MG63 (cell line): ENCODE measurements at regions not wholly inside any gene's neighbourhood (a gene's known extent, or its start where the extent isn't known, plus 50 kb on each side); places are given as distances from the start of the nearest gene placed in this dataset.
"Not testable (repeated sequence)": the region's sequence is repeated elsewhere in the genome, so short reads cannot be mapped to it uniquely, and the experiment has no call there.

Experiments
- DNase-seq: peaks from one replicate; pipeline ENCODE4 v3.0.0-alpha.2; 2020
- H3K27me3 ChIP-seq: fragments of 250-450 bp; sonication (Bioruptor Pico); 2 replicates; pipeline ENCODE4 v1.5.1; 2020; ENCODE audit warnings: mild to moderate bottlenecking, moderate library complexity
- H3K36me3 ChIP-seq: fragments of 250-450 bp; sonication (Bioruptor Pico); 2 replicates; pipeline ENCODE4 v1.5.1; 2020; ENCODE audit warnings: mild to moderate bottlenecking, moderate library complexity
- H3K4me3 ChIP-seq: fragments of 250-450 bp; sonication (Bioruptor Pico); 2 replicates; pipeline ENCODE4 v1.5.1; 2020; ENCODE audit warnings: mild to moderate bottlenecking, moderate library complexity
- H3K9me3 ChIP-seq: fragments of 250-450 bp; sonication (Bioruptor Pico); 2 replicates; pipeline ENCODE4 v1.5.1; 2020; ENCODE audit warnings: mild to moderate bottlenecking, moderate library complexity

DNA sequence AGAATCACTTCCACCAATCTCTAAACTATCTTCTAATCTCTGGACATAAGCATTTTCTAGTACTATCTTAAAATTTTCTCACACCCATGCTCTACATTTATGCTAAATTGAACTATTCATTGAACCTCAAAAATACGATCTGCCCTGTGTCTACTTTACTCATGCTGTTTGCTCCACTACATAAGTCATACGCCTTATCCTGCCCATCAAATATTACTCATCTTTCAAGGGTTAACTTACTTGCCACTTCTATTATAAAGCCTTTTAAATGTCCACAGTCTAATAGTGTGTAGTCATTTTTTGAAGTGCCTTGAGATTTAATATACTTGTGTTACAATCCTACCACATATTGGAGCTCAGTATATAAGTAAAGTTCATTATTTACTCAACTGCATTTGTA lies 727.7 kb upstream of the SLIT2 start:
- Histone ChIP-seq H3K36me3 (no peaks in the 10 kb centered on the region), H3K4me3 (no peak overlapping the region), H3K9me3 (no peaks in the 10 kb centered on the region), H3K27me3 (no peaks in the 10 kb centered on the region)
- DNase-seq: no peak

DNA sequence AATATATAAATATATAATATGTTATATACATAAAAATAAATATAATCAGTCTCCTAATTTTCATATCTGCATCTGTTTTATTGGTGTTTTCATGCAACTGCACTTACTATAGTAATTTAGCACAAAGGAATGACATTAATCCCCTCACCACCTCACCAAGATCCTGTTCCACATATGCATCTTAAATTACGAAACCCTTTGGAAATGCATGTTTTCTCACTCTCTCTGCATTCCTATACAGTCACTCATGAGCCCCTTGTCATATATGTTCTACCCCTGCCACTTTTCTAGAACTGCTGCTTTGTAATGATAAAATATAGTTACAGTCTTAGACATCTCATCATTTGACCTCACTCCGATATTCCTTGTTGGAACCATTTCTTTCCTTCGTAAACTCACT lies 728.7 kb upstream of the SLIT2 start:
- no peaks in the 10 kb centered on the region for H3K36me3 ChIP-seq
- no peak for DNase-seq
- no peak overlapping the region for H3K4me3 ChIP-seq
- no peaks in the 10 kb centered on the region for H3K9me3 ChIP-seq
- H3K27me3 ChIP-seq: no peaks in the 10 kb centered on the region

DNA sequence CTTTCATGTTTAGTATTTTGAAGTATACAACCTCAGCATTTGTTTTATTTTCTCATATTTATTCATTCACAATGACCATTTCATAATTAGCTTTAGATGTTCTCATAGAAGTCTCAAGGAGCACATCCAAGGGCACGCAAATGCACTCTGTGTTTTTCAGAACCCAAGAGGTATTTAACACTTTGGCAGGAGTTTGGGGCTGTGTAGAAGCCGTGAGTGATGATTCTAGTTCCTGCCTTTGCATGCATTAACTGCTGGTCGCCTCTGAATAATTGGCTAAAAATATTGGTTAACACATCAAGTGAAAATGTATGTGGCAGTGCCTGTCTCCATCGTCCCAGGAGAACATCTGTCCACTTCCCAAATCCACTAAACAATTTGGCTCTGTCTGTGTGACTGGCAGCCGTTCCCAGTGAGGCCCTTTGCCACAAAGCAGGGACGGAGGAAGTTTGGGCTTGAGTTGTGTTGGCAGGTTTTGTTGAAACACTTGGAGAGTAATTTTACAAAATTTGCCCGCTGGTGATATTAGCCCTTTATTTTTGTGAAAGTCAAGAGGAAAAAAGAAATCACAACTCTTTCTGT lies 730.7 kb upstream of the SLIT2 start:
- DNase-seq: peak; percentile 8
- H3K36me3 ChIP-seq: no peaks in the 10 kb centered on the region
- H3K27me3 ChIP-seq: no peaks in the 10 kb centered on the region
- H3K4me3 ChIP-seq: no peak overlapping the region
- H3K9me3 ChIP-seq: no peaks in the 10 kb centered on the region

- Histone ChIP-seq H3K9me3 (no peaks in the 10 kb centered on the region), H3K4me3 (no peak overlapping the region), H3K27me3 (no peaks in the 10 kb centered on the region), H3K36me3 (no peaks in the 10 kb centered on the region)
- DNase-seq: no peak
Observed at GRCh38 chr4:19514276-19515070, 737.2 kb upstream of the SLIT2 start.

DNA sequence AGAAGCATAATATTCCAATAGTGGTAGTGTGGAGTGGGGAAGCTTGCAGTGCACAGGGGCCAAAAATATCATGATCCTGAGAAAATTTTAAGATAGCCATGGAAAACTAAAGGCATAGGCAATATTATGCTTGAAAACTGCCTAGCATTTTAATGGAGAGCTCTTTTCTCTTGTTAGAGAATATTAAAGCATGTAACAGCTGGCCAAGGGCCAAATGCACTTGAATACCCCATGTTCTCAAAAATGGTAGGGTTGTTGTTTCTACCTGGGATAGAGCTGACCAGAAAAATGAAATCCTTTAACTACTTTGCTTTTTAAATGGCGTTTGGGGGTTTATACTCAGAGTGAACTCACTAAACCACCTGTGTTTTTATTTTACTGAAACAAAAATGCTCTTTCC lies 739.6 kb upstream of the SLIT2 start:
- DNase-seq: no peak
- Histone ChIP-seq H3K27me3 (no peaks in the 10 kb centered on the region), H3K4me3 (no peak overlapping the region), H3K9me3 (no peaks in the 10 kb centered on the region), H3K36me3 (no peaks in the 10 kb centered on the region)

DNA sequence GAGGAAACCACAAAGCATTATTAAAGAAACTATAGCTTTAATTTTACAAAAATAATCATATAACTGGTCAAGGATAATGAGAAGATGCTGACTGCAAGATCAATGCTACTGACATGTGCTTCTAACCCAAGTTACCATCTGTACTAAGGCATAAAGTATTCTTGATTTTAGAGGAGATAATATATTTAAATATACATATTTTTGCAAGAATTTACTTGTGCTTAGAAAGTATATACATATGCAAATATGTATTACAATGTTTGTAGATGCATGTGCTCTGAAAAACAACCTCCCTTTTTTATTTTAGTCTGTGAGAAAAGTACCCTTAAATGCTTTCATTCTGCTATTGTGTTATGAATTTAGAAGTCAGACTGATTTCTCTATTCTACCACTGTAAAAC lies 740.7 kb upstream of the SLIT2 start:
- Histone ChIP-seq H3K36me3 (no peaks in the 10 kb centered on the region), H3K4me3 (no peak overlapping the region), H3K9me3 (no peaks in the 10 kb centered on the region), H3K27me3 (no peaks in the 10 kb centered on the region)
- no peak for DNase-seq

DNA sequence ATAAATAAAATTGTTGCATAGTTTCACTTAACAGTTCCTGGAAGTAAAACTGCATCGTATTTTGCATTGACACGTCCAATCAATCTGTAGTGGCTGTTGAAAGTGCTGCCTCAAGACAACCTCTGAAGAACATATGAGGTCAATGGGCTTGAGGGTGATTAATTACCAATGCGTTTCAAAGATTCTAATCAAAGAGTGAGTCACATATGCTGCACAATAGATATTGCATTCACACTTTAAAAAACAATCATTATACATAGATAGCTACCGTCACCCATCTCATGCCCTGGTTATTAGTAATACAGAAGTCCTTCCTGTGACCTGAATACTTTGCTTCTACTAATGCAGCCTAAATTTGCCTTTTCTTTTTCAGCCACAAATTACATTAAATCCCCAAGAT lies 743.3 kb upstream of the SLIT2 start:
- DNase-seq: no peak
- no peaks in the 10 kb centered on the region for H3K27me3 ChIP-seq
- no peak overlapping the region for H3K4me3 ChIP-seq
- H3K9me3 ChIP-seq: no peaks in the 10 kb centered on the region
- H3K36me3 ChIP-seq: no peaks in the 10 kb centered on the region

DNA sequence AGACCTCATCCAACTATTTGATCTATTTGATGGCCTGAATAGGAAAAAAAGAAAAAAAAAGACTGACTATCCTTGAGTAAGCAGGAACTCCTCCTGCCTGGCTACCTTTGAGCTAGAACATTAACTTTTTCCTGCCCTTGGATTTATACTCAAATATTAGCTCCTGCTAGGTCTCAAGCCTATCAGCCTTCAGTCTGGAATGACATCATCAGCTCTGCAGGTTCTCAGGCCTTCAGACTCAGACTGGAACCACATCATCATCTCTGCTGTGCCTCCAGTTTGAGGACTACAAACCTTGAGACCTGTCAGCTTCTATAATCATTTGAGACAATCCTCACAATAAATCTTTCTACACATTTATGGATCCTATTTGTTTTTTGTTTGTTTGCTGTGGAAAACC lies 754.0 kb upstream of the SLIT2 start:
- Histone ChIP-seq H3K9me3 (no peaks in the 10 kb centered on the region), H3K4me3 (no peak overlapping the region), H3K27me3 (no peaks in the 10 kb centered on the region), H3K36me3 (no peaks in the 10 kb centered on the region)
- DNase-seq: no peak

DNA sequence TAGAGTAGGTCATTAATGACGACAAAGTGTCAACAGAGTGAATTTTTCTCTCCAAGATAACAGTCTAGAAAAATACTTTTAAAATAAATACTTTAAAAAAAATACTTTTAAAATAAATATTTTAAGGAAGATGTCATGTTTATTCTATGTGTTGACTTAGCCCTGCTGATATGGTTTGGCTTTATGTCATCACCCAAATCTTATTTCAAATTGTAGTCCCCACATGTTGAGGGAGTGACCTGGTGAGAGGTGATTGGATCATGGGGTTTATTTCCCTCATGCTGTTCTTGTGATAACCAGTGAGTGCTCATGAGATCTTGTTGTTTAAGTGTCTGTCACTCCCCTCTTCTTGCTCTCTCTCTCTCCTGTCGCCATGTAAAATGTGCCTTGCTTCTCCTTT lies 754.9 kb upstream of the SLIT2 start:
- no peaks in the 10 kb centered on the region for H3K27me3 ChIP-seq
- no peak for DNase-seq
- H3K9me3 ChIP-seq: no peaks in the 10 kb centered on the region
- H3K36me3 ChIP-seq: no peaks in the 10 kb centered on the region
- no peak overlapping the region for H3K4me3 ChIP-seq

- H3K9me3 ChIP-seq: no peaks in the 10 kb centered on the region
- no peak overlapping the region for H3K4me3 ChIP-seq
- DNase-seq: no peak
- no peaks in the 10 kb centered on the region for H3K36me3 ChIP-seq
- no peaks in the 10 kb centered on the region for H3K27me3 ChIP-seq
Observed at GRCh38 chr4:19494961-19495360, 756.7 kb upstream of the SLIT2 start.

GRCh38 chr4:19492606-19493005 lies 759.1 kb upstream of the SLIT2 start:
- no peaks in the 10 kb centered on the region for H3K9me3 ChIP-seq
- DNase-seq: no peak
- H3K36me3 ChIP-seq: no peaks in the 10 kb centered on the region
- no peaks in the 10 kb centered on the region for H3K27me3 ChIP-seq
- no peak overlapping the region for H3K4me3 ChIP-seq

DNA sequence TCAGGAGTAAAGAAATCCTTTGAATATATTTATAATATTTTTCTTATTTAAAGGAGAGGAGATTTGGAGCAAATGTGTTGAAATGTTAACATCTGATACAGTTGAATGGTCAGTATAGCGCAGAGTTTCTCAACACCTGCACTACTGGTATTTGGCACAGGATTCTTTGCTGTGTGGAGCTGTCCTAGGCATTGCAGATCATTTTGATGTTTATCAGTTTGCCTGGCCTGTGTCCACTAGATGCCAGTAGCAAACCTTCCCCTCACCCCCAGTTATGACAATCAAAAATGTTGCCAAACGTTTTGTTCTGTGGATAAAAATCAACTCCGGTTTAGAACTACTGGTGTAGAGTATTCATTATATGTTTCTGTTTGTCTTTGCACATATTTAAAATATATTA lies 765.3 kb upstream of the SLIT2 start:
- Histone ChIP-seq H3K36me3 (no peaks in the 10 kb centered on the region), H3K27me3 (no peaks in the 10 kb centered on the region), H3K9me3 (no peaks in the 10 kb centered on the region), H3K4me3 (no peak overlapping the region)
- no peak for DNase-seq

DNA sequence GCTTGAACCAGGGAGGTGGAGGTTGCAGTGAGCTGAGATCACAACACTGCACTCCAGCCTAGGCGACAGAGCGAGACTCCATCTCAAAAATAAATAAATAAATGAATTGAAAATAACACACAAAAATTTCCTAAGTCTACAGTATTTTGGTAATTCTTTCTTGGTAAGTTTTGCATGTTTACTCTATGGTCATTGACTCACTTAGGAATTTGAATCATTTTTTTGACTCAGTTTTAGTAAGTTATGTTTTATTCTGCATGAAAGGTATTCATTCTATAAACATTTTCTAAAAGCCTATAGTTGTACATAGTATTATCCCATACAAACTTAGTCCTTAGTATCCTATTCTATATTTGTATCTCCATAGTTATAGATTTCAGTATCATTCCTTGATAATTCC lies 772.9 kb upstream of the SLIT2 start:
- Histone ChIP-seq H3K27me3 (no peaks in the 10 kb centered on the region), H3K4me3 (no peak overlapping the region), H3K36me3 (no peaks in the 10 kb centered on the region), H3K9me3 (no peaks in the 10 kb centered on the region)
- no peak for DNase-seq

DNA sequence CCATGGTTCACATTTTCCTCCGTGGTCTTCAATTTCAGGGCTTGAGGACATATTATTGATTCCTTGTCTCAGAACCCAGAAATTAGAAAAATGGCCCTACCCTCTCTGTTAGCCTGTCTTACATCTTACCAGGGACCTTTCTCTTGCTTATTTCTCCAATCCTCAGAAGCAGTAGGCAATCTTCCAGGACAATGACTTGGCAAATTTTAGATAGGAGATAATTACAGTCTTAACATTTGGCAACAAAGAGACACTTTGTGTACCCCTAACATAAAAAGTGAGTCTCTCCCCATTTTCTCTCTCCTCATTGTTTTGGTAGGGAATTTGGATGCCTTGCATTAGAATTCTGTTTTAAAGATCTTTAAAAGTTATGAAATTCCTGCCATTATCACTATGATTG lies 778.1 kb upstream of the SLIT2 start:
- Histone ChIP-seq H3K4me3 (no peak overlapping the region), H3K27me3 (no peaks in the 10 kb centered on the region), H3K9me3 (no peaks in the 10 kb centered on the region), H3K36me3 (no peaks in the 10 kb centered on the region)
- DNase-seq: no peak

- Histone ChIP-seq H3K9me3 (no peaks in the 10 kb centered on the region), H3K36me3 (no peaks in the 10 kb centered on the region), H3K27me3 (no peaks in the 10 kb centered on the region), H3K4me3 (no peak overlapping the region)
- no peak for DNase-seq
Observed at GRCh38 chr4:19472666-19473065, 779.0 kb upstream of the SLIT2 start.

- not testable (repeated sequence) for DNase-seq, H3K4me3 ChIP-seq
Observed at GRCh38 chr4:19470001-19470400, 781.7 kb upstream of the SLIT2 start.

DNA sequence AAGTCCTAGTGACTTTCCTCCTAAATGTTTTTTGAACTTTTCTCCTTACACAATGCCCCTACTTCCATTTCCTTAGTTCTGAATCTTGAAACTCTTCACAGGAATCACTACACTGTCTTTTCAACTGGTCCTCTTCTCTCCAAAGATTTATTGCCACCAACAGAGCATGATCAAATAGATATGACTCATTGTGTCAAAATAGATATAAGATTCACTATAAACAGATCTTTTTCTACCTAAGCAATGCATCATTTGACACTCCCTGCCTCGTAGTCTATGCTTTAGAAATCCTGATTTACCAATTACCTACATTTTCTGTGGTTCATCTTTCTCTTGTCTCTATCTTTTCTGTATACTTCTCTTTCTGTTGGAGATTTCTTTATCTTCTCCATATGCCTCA lies 789.6 kb upstream of the SLIT2 start:
- DNase-seq: no peak
- H3K4me3 ChIP-seq: no peak overlapping the region
- H3K36me3 ChIP-seq: no peaks in the 10 kb centered on the region
- no peaks in the 10 kb centered on the region for H3K27me3 ChIP-seq
- no peaks in the 10 kb centered on the region for H3K9me3 ChIP-seq

More at GRCh38 chr4:19470001-19470400, 781.7 kb upstream of the SLIT2 start:
- H3K27me3 ChIP-seq, H3K9me3 ChIP-seq, H3K36me3 ChIP-seq: not testable (repeated sequence)

DNA sequence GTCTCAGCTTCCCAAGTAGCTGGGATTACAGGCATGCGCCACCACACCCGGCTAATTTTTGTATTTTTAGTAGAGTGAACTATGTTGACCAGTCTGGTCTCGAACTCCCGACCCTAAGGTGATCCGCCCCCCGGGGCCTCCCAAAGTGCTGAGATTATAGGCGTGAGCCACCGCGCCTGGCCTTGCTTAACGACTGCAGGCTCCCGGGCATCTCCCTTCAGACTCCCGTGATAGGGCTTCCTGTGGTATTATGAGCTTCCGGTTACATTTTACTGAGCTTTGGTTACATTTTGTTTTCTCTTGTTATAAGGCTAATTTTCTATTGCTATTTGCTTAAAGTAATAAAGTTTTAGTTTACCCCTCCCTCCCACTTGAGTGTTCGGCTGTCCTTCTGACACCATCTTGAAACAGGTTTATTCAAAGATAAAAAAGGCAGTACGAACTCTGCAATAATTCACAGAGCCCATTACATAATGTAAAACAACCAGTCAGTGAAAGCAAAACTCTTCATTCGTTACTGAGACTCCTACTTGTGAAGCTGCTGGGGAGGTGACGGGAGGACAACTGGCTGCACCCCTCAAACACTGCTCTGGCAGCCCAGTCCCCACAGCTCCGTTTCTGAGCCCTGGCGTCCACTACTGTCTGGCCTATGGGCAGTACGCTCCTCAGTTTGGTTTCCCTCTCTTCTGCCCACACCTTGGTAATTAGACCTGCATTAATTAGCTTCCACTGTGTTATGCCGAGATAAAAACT lies 795.7 kb upstream of the SLIT2 start:
- Histone ChIP-seq H3K36me3 (no peaks in the 10 kb centered on the region), H3K9me3 (no peaks in the 10 kb centered on the region), H3K4me3 (no peak overlapping the region), H3K27me3 (no peaks in the 10 kb centered on the region)
- no peak for DNase-seq
